Fibroblast of the aortic adventitia (primary cell): ENCODE measurements at regions not wholly inside any gene's neighbourhood (a gene's known extent, or its start where the extent isn't known, plus 50 kb on each side); places are given as distances from the start of the nearest gene placed in this dataset.

ENCODE experiments used
- DNase-seq: peaks from one replicate; pipeline ENCODE4 v3.0.0-alpha.2; 2010; ENCODE audit warnings: low read depth
- H3K4me3 ChIP-seq: 2 replicates; pipeline ENCODE4 v1.5.1; 2011; ENCODE audit warnings: low read depth, mild to moderate bottlenecking, control low read depth, low read length, moderate library complexity
- TF ChIP-seq, protein P1 (sequence below): IDR thresholded peaks from 2 replicates; pipeline ENCODE4 v1.5.1; 2011; ENCODE audit warnings: mild to moderate bottlenecking, low read length, control low read depth, inconsistent platforms; ENCODE audit not compliant: insufficient read depth

DNA sequence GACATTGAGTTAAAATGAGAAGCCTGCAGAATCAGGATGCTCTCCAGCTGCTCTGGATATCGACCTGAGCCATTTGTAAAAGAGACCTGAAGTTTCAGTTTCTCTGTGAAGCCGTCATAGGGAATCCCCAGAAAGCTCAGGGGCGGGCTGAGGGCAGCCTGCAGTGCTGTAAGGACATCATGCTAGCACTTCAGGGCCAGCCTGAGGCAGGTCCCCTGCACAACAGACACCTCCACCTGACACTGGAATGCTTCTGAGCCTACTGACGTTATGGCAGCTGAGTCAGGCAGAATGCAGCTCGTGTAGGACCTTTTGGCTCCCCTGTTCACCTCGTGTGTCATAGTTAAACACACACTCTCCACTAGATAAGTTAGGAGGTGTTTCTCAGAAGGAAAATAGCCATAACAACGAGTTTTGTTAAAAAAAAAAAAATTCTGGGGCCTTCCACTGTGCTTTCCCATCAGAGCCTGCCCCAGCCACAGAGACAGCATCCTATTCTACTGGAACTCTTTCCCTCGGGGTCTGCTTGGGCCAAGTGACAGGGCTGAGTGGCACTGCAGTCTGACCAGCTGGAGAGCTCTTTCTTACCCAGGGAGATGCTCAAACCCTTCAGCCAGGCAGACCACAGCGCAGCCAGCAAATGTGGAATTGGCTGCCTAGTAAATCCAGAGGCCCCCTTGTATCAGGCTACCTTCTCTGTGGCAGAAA lies 354.9 kb downstream of the DIRAS2 start:
- no peak overlapping the region for H3K4me3 ChIP-seq
- DNase-seq: no peak
- TF ChIP-seq, protein P1, sequence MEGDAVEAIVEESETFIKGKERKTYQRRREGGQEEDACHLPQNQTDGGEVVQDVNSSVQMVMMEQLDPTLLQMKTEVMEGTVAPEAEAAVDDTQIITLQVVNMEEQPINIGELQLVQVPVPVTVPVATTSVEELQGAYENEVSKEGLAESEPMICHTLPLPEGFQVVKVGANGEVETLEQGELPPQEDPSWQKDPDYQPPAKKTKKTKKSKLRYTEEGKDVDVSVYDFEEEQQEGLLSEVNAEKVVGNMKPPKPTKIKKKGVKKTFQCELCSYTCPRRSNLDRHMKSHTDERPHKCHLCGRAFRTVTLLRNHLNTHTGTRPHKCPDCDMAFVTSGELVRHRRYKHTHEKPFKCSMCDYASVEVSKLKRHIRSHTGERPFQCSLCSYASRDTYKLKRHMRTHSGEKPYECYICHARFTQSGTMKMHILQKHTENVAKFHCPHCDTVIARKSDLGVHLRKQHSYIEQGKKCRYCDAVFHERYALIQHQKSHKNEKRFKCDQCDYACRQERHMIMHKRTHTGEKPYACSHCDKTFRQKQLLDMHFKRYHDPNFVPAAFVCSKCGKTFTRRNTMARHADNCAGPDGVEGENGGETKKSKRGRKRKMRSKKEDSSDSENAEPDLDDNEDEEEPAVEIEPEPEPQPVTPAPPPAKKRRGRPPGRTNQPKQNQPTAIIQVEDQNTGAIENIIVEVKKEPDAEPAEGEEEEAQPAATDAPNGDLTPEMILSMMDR: no peak

- no peak overlapping the region for H3K4me3 ChIP-seq
- TF ChIP-seq, protein P1: no peak
- no peak for DNase-seq
Measured at GRCh38 chr9:90288275-90288639, 354.4 kb downstream of the DIRAS2 start.

- DNase-seq: peak; percentile 73
- H3K4me3 ChIP-seq: no peak overlapping the region
- TF ChIP-seq, protein P1: no peak
Measured at GRCh38 chr9:90290716-90291485, 351.7 kb downstream of the DIRAS2 start.

DNA sequence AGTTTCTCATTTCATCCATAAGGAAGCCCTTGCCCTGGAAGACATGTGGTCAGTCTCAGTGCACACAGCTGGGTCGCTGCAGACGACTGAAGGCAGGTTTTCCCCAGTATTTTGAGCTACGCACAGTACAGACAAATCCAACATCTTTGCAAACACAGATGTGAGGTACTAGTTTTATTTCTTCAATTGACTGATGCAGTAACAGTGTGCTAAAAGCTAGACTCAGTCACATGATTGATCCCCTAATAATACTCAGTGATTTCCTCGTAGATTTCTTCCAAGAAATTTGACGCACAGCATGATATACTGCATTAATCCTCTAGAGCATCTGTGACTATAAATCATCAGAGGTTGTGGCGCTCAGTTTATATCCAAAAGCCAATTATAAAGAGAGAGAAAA lies 346.1 kb downstream of the DIRAS2 start:
- TF ChIP-seq, protein P1: no peak
- no peak overlapping the region for H3K4me3 ChIP-seq
- peak; percentile 10 for DNase-seq

DNA sequence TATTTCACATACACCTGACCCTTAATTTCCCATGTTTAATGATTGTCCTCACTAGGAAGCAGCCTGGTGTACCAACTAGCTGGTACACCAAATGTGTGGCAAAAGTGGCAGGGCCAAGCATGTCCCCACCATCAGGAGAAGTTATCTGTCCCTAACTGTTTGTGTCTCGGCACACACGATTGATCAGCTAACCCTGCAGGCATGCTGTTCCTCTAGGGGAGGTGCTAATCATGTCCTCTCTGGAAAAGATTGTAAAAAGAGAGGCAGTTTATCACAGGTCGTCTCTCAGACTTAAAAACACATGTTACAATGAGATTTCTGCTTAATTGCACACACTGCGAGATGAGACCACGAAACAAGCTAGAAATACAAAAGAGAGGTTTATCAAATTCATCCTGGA lies 342.7 kb downstream of the DIRAS2 start:
- no peak for DNase-seq
- TF ChIP-seq, protein P1: no peak
- H3K4me3 ChIP-seq: no peak overlapping the region

DNA sequence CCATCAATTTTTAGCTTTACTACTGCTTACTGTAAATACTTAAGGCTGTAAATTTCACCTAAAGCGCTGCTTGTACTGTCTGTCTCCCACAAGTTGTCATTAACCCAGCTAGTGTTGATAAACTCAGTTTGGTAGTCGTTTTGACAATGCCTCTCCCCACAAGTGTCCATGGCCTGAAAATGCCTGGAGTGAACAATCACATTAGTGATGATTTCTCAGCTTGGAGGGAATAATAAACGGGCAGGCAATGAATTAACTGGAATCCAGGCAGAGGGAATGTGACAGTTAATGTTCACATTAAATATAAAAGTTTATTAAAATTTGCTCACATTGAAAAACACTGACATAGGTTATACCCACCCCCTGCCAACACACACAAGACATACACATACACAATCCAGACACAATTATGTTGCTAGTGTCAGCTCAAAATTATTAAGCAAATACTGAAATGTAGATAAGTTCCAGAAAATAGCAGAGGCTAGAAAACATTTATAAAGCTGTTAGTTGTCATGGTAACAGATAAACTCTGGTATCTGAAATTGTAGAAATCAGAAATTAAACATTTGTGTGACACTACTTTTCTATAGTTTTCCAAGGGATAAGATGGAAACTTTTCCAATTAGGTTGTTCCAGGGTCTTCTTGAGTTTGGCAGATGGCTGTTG lies 341.9 kb downstream of the DIRAS2 start:
- TF ChIP-seq, protein P1: no peak
- H3K4me3 ChIP-seq: no peak overlapping the region

More for the DNA sequence above, 341.9 kb downstream of the DIRAS2 start:
- no peak for DNase-seq
